Heart left ventricle (tissue), 16 donors: ENCODE measurements at regions not wholly inside any gene's neighbourhood (a gene's known extent, or its start where the extent isn't known, plus 50 kb on each side); places are given as distances from the start of the nearest gene placed in this dataset.

Experiments
- ATAC-seq, 4 donors: fragments of 200-7000 bp; cut with Tn5 transposase; one replicate each; pipeline ENCODE4 v1.9.1; 2020 to 2022; ENCODE audit warnings: moderate library complexity in 4 of 4, mild to moderate bottlenecking in 3 of 4, moderate number of reproducible peaks in 1 of 4
- DNase-seq, 5 donors: peaks; one replicate each; pipeline ENCODE4 v3.0.0-alpha.2; 2020
- H3K27ac ChIP-seq, 12 donors: fragments of 200-600 bp; sonication (generic) in 4 of 12; one replicate each; pipeline versions ENCODE4 v1.5.0 to v1.8.0; 2016 to 2022; ENCODE audit warnings: mild to moderate bottlenecking in 2 of 12
- H3K27me3 ChIP-seq, 9 donors: fragments of 200-600 bp; sonication (generic) in 2 of 9; one replicate each; pipeline versions ENCODE4 v1.5.1 to v1.8.0; 2016 to 2022; ENCODE audit warnings: mild to moderate bottlenecking in 3 of 9
- H3K36me3 ChIP-seq, 9 donors: fragments of 200-600 bp; sonication (generic) in 2 of 9; one replicate each; pipeline versions ENCODE4 v1.5.0 to v1.8.0; 2018 to 2022; ENCODE audit warnings: mild to moderate bottlenecking in 2 of 9
- H3K4me1 ChIP-seq, 12 donors: fragments of 200-600 bp; sonication (generic) in 4 of 12; one replicate each; pipeline versions ENCODE4 v1.5.0 to v1.8.0; 2016 to 2022; ENCODE audit warnings: mild to moderate bottlenecking in 3 of 12
- H3K4me3 ChIP-seq, 12 donors: fragments of 200-600 bp; sonication (generic) in 4 of 12; one replicate each; pipeline versions ENCODE4 v1.5.0 to v1.8.0; 2017 to 2022; ENCODE audit warnings: mild to moderate bottlenecking in 9 of 12, moderate library complexity in 4 of 12
- H3K9me3 ChIP-seq, 12 donors: fragments of 200-600 bp; sonication (generic) in 4 of 12; one replicate each; pipeline versions ENCODE4 v1.5.0 to v1.8.0; 2016 to 2022; ENCODE audit warnings: mild to moderate bottlenecking in 1 of 12
- CTCF ChIP-seq, 12 donors: fragments of 200-600 bp; sonication (generic) in 4 of 12; IDR thresholded peaks; one replicate each; pipeline versions ENCODE4 v1.5.0 to v1.8.0; 2018 to 2022; ENCODE audit warnings: antibody characterized with exemption in 12 of 12, mild to moderate bottlenecking in 5 of 12
- POLR2A ChIP-seq, 2 donors: fragments of 450-650 bp; IDR thresholded peaks; one replicate each; pipeline ENCODE4 v1.6.1; 2017; ENCODE audit warnings: antibody characterized with exemption in 2 of 2, mild to moderate bottlenecking in 2 of 2, moderate library complexity in 2 of 2
- WGBS, 4 donors: extraction: QIAGEN DNeasy Blood & Tissue Kit in 2 of 4; methylation state at CpG; one replicate each; pipeline versions ENCODE4 v1.1.5 to v1.1.7; 2013 to 2018; 5-methylcytosine and 5-hydroxymethylcytosine counted together
- intact Hi-C, 10 donors: fragments of 100-400 bp; cut with DNase I; formaldehyde crosslinking; loops; one replicate each; pipeline versions ENCODE4 v1.11.1 to v1.14.2; 2022
- donor health status: ischemic (EF 13 %, LVEDD 7.1; RV severe dilation, severe dysfunction).
- donor health status: healthy with polysubstance abuse.
- donor health status: DM: no; HTN: yes; CAD: no.
- donor health status: DM: no; HTN: no; CAD: no.
- donor health status: ischemic (EF 25% LVEDD 6.9; RV normal size, moderate dysfunction).
- donor health status: ischemic (EF 25% LVEDD 5.7; RV mildly dilated, moderate dysfunction).
- donor health status: healthy.
- donor health status: DM: yes; HTN: yes; CAD: no.
- donor health status: ischemic (EF 35%, LVEDD 5.7; RV mildly dilated, moderate dysfunction).
- donor health status: nonischemic (EF 11% LVEDD 7.7; RV severe dilation, severe dysfunction).
- donor health status: DM: yes; HTN: yes; CAD: no.
- donor health status: PGD.
- donor health status: ischemic (EF 29% LVEDD 5.4; RV normal size, mild dysfunction).
- donor health status: nonischemic (EF 23%, LVEDD 6.1; RV moderate dilation, normal function).

- H3K36me3 ChIP-seq, result no peaks in the 10 kb centered on the region
- no peak overlapping the region for H3K4me3 ChIP-seq
- WGBS, 4 donors, result 68 to 73% (median 71%) methylated on average over 3 of the region's 3 CpGs
- DNase-seq (no peak), ATAC-seq (peak in 1 of 4 donors; percentile 51)
- H3K4me1 ChIP-seq, result peaks cover 0 to 10% (median 0%) of the 10 kb centered on the region in 12 donors
- intact Hi-C loops, result no loop called here
- TF ChIP-seq POLR2A (IDR thresholded peaks at IDR 0.05) (no peak), CTCF (IDR thresholded peaks at IDR 0.05) (no peak)
- H3K27me3 ChIP-seq, result no peaks in the 10 kb centered on the region
- no peaks in the 10 kb centered on the region for H3K9me3 ChIP-seq
- H3K27ac ChIP-seq, result no peak overlapping the region
These were observed 195.5 kb downstream of the EPM2A start for GRCh38 chr6:145539831-145540230.

- DNase-seq (no peak), ATAC-seq (no peak)
- Histone ChIP-seq H3K4me3 (no peak overlapping the region), H3K27me3 (no peaks in the 10 kb centered on the region), H3K27ac (no peak overlapping the region), H3K9me3 (no peaks in the 10 kb centered on the region), H3K36me3 (no peaks in the 10 kb centered on the region), H3K4me1 (peaks cover 0 to 10% (median 0%) of the 10 kb centered on the region in 12 donors)
- intact Hi-C loops, result no loop called here
- 83 to 94% (median 92%) methylated on average over 2 of the region's 2 CpGs for WGBS, 4 donors
- TF ChIP-seq CTCF (IDR thresholded peaks at IDR 0.05) (no peak), POLR2A (IDR thresholded peaks at IDR 0.05) (no peak)
These were observed 194.6 kb downstream of the EPM2A start for GRCh38 chr6:145540741-145541140.

- H3K36me3 ChIP-seq, result no peaks in the 10 kb centered on the region
- H3K9me3 ChIP-seq, result no peaks in the 10 kb centered on the region
- DNase-seq, result peak in 2 of 5 donors; percentile 30 to 32
- intact Hi-C loops, result no loop called here
- peak in 3 of 4 donors; percentile 39 to 62 (median 51) for ATAC-seq
- no peaks in the 10 kb centered on the region for H3K27me3 ChIP-seq
- peaks cover 0 to 20% (median 2%) of the 10 kb centered on the region in 12 donors for H3K4me1 ChIP-seq
- WGBS, 4 donors, result 33 to 88% (median 78%) methylated on average over 1 of the region's 1 CpG
- no peak overlapping the region for H3K4me3 ChIP-seq
- no peak overlapping the region for H3K27ac ChIP-seq
- TF ChIP-seq CTCF (IDR thresholded peaks at IDR 0.05) (no peak), POLR2A (IDR thresholded peaks at IDR 0.05) (no peak)
These were observed 191.3 kb downstream of the EPM2A start for GRCh38 chr6:145544041-145544440.

- Histone ChIP-seq H3K4me3 (no peak overlapping the region), H3K27ac (no peak overlapping the region), H3K4me1 (peaks cover 0 to 20% (median 2%) of the 10 kb centered on the region in 12 donors), H3K36me3 (no peaks in the 10 kb centered on the region), H3K27me3 (no peaks in the 10 kb centered on the region), H3K9me3 (no peaks in the 10 kb centered on the region)
- 72 to 86% (median 83%) methylated on average over 2 of the region's 2 CpGs for WGBS, 4 donors
- no peak for ATAC-seq
- TF ChIP-seq CTCF (IDR thresholded peaks at IDR 0.05) (no peak), POLR2A (IDR thresholded peaks at IDR 0.05) (no peak)
- DNase-seq, result no peak
- intact Hi-C loops, result no loop called here
These were observed 190.8 kb downstream of the EPM2A start for GRCh38 chr6:145544514-145544913.
